ENCODE measurements at regions not wholly inside any gene's neighbourhood (a gene's known extent, or its start where the extent isn't known, plus 50 kb on each side); places are given as distances from the start of the nearest gene placed in this dataset.
"Not testable (repeated sequence)": the region's sequence is repeated elsewhere in the genome, so short reads cannot be mapped to it uniquely, and the experiment has no call there.

DNA sequence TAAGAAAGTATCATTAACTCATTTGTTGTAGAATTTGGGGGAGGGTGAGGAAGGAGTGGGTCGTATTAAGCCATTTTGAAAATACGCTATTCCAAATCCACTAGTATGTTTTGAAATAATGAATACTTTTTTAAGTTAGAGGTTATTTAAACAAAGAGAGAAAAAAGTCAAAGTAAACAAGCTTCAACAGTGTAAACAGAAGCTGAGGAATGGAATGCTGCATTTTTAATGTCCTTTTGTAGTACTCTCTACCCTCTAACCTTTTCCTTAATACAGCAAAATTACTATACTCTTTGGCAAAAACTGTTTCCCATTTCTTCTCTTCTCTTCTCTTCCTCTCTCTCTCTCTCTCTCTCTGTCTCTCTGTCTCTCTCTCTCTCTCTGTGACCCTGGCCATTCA, 56.7 kb upstream of the TIMM23 start:
- TF ChIP-seq, protein P1, sequence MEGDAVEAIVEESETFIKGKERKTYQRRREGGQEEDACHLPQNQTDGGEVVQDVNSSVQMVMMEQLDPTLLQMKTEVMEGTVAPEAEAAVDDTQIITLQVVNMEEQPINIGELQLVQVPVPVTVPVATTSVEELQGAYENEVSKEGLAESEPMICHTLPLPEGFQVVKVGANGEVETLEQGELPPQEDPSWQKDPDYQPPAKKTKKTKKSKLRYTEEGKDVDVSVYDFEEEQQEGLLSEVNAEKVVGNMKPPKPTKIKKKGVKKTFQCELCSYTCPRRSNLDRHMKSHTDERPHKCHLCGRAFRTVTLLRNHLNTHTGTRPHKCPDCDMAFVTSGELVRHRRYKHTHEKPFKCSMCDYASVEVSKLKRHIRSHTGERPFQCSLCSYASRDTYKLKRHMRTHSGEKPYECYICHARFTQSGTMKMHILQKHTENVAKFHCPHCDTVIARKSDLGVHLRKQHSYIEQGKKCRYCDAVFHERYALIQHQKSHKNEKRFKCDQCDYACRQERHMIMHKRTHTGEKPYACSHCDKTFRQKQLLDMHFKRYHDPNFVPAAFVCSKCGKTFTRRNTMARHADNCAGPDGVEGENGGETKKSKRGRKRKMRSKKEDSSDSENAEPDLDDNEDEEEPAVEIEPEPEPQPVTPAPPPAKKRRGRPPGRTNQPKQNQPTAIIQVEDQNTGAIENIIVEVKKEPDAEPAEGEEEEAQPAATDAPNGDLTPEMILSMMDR (conservative IDR thresholded peaks at IDR 0.05; ENCODE audit: low read length): not testable (repeated sequence)
- not testable (repeated sequence) for TF ChIP-seq EZH2phosphoT487 (IDR thresholded peaks at IDR 0.05; ENCODE audit: borderline replicate concordance, low read depth, low read length)
